ENCODE measurements at regions not wholly inside any gene's neighbourhood (a gene's known extent, or its start where the extent isn't known, plus 50 kb on each side); places are given as distances from the start of the nearest gene placed in this dataset.
"Not testable (repeated sequence)": the region's sequence is repeated elsewhere in the genome, so short reads cannot be mapped to it uniquely, and the experiment has no call there.

- H3K27me3 ChIP-seq (replicated peaks; ENCODE audit: control insufficient read depth, insufficient read depth, low read length): no peaks in the 10 kb centered on the region
- peaks cover under 1% of the 10 kb centered on the region for H3K9me3 Mint-ChIP-seq (ENCODE audit: unreplicated experiment)
- no peak for TF ChIP-seq CTCF (IDR thresholded peaks at IDR 0.05; ENCODE audit: insufficient read depth in 1 of 2, low read depth in 1 of 2, low read length in 1 of 2, severe bottlenecking in 1 of 2, unreplicated experiment in 1 of 2)
- H3K4me3 ChIP-seq (ENCODE audit: low read depth, low read length): no peak overlapping the region
- no peak overlapping the region for H3K4me3 Mint-ChIP-seq (ENCODE audit: unreplicated experiment)
- intact Hi-C loops (cut with micrococcal nuclease; ENCODE audit: unreplicated experiment): no loop called here
- no peaks in the 10 kb centered on the region for H3K36me3 Mint-ChIP-seq (ENCODE audit: insufficient read depth, unreplicated experiment)
- no peak overlapping the region for H3K27ac Mint-ChIP-seq (ENCODE audit: unreplicated experiment)
- no peaks in the 10 kb centered on the region for H3K4me1 Mint-ChIP-seq (ENCODE audit: low read depth, unreplicated experiment)
- no TSS peak for BruUV-seq (replicated peaks)
- DNase-seq: no peak
- CTCF ChIA-PET: no interaction called here
- H3K4me1 ChIP-seq: no peaks in the 10 kb centered on the region
- POLR2A ChIA-PET: no interaction called here
- no peaks in the 10 kb centered on the region for H3K36me3 ChIP-seq (ENCODE audit: control insufficient read depth, insufficient read depth, low read length)
- no peaks in the 10 kb centered on the region for H3K27me3 Mint-ChIP-seq (ENCODE audit: insufficient read depth, unreplicated experiment)
- H3K9me3 ChIP-seq: no peaks in the 10 kb centered on the region
Observed at GRCh38 chr3:153399636-153400035, 237.6 kb downstream of the RAP2B start.

- Mint-ChIP-seq H3K36me3 (ENCODE audit: insufficient read depth, unreplicated experiment) (no peaks in the 10 kb centered on the region), H3K9me3 (ENCODE audit: unreplicated experiment) (no peaks in the 10 kb centered on the region), H3K27me3 (ENCODE audit: insufficient read depth, unreplicated experiment) (no peaks in the 10 kb centered on the region), H3K27ac (ENCODE audit: unreplicated experiment) (no peak overlapping the region), H3K4me1 (ENCODE audit: low read depth, unreplicated experiment) (no peaks in the 10 kb centered on the region), H3K4me3 (ENCODE audit: unreplicated experiment) (no peak overlapping the region)
- intact Hi-C loops (cut with micrococcal nuclease; ENCODE audit: unreplicated experiment): no loop called here
- ChIA-PET CTCF (no interaction called here), POLR2A (no interaction called here)
- H3K9me3 ChIP-seq: no peaks in the 10 kb centered on the region
- no peaks in the 10 kb centered on the region for H3K27me3 ChIP-seq (replicated peaks; ENCODE audit: control insufficient read depth, insufficient read depth, low read length)
- no TSS peak for BruUV-seq (replicated peaks)
- DNase-seq: no peak
- no peaks in the 10 kb centered on the region for H3K36me3 ChIP-seq (ENCODE audit: control insufficient read depth, insufficient read depth, low read length)
- H3K4me1 ChIP-seq: no peaks in the 10 kb centered on the region
- no peak for TF ChIP-seq CTCF (IDR thresholded peaks at IDR 0.05; ENCODE audit: insufficient read depth in 1 of 2, low read depth in 1 of 2, low read length in 1 of 2, severe bottlenecking in 1 of 2, unreplicated experiment in 1 of 2)
- no peak overlapping the region for H3K4me3 ChIP-seq (ENCODE audit: low read depth, low read length)
Observed at GRCh38 chr3:153400641-153401040, 238.6 kb downstream of the RAP2B start.

- Histone ChIP-seq H3K27me3 (replicated peaks; ENCODE audit: control insufficient read depth, insufficient read depth, low read length) (no peaks in the 10 kb centered on the region), H3K9me3 (no peaks in the 10 kb centered on the region), H3K36me3 (ENCODE audit: control insufficient read depth, insufficient read depth, low read length) (no peaks in the 10 kb centered on the region), H3K4me1 (no peaks in the 10 kb centered on the region), H3K4me3 (ENCODE audit: low read depth, low read length) (no peak overlapping the region)
- ChIA-PET POLR2A (no interaction called here), CTCF (no interaction called here)
- intact Hi-C loops (cut with micrococcal nuclease; ENCODE audit: unreplicated experiment): no loop called here
- BruUV-seq (replicated peaks): no TSS peak
- H3K27me3 Mint-ChIP-seq (ENCODE audit: insufficient read depth, unreplicated experiment): no peaks in the 10 kb centered on the region
- no peaks in the 10 kb centered on the region for H3K36me3 Mint-ChIP-seq (ENCODE audit: insufficient read depth, unreplicated experiment)
- no peaks in the 10 kb centered on the region for H3K9me3 Mint-ChIP-seq (ENCODE audit: unreplicated experiment)
- H3K4me3 Mint-ChIP-seq (ENCODE audit: unreplicated experiment): no peak overlapping the region
- no peak for DNase-seq
- no peak for TF ChIP-seq CTCF (IDR thresholded peaks at IDR 0.05; ENCODE audit: insufficient read depth in 1 of 2, low read depth in 1 of 2, low read length in 1 of 2, severe bottlenecking in 1 of 2, unreplicated experiment in 1 of 2)
- no peak overlapping the region for H3K27ac Mint-ChIP-seq (ENCODE audit: unreplicated experiment)
- H3K4me1 Mint-ChIP-seq (ENCODE audit: low read depth, unreplicated experiment): no peaks in the 10 kb centered on the region
Observed at GRCh38 chr3:153404157-153404556, 242.1 kb downstream of the RAP2B start.

- intact Hi-C loops (cut with micrococcal nuclease; ENCODE audit: unreplicated experiment); H3K4me3 Mint-ChIP-seq (ENCODE audit: unreplicated experiment); H3K9me3 Mint-ChIP-seq (ENCODE audit: unreplicated experiment); H3K27ac Mint-ChIP-seq (ENCODE audit: unreplicated experiment); DNase-seq; H3K36me3 Mint-ChIP-seq (ENCODE audit: insufficient read depth, unreplicated experiment); H3K27me3 ChIP-seq (replicated peaks; ENCODE audit: control insufficient read depth, insufficient read depth, low read length); H3K4me1 ChIP-seq; CTCF ChIA-PET; H3K27me3 Mint-ChIP-seq (ENCODE audit: insufficient read depth, unreplicated experiment); H3K4me1 Mint-ChIP-seq (ENCODE audit: low read depth, unreplicated experiment); POLR2A ChIA-PET; H3K4me3 ChIP-seq (ENCODE audit: low read depth, low read length); BruUV-seq (replicated peaks); H3K36me3 ChIP-seq (ENCODE audit: control insufficient read depth, insufficient read depth, low read length); H3K9me3 ChIP-seq: not testable (repeated sequence)
Observed at GRCh38 chr3:153405320-153405719, 243.3 kb downstream of the RAP2B start.

Measured in Caco-2 (cell line).